ENCODE measurements at regions not wholly inside any gene's neighbourhood (a gene's known extent, or its start where the extent isn't known, plus 50 kb on each side); places are given as distances from the start of the nearest gene placed in this dataset.

- DNase-seq (ENCODE audit: low read depth in 2 of 2): no peak
Observed at GRCh38 chr4:123841447-123842121, 445.0 kb downstream of the SPRY1 start.

DNA sequence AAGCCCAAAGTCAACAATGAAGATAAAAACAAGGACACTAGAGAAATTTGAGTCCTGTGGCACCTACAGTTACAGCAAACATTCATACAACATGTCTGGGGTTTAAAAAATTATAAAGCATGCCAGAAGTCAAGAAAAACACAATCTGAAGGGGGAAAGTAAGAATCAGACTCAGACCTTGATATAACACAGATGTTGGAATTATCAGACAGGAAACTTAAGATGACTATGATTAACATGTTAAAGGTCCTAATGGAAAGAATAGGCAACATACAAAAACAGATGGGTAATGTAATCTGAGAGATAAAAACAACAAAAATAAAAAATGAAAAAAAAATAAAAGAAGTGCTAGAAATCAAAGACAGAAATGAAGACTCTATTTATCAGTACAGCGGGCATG, 446.5 kb downstream of the SPRY1 start:
- DNase-seq (ENCODE audit: low read depth in 2 of 2): no peak

DNA sequence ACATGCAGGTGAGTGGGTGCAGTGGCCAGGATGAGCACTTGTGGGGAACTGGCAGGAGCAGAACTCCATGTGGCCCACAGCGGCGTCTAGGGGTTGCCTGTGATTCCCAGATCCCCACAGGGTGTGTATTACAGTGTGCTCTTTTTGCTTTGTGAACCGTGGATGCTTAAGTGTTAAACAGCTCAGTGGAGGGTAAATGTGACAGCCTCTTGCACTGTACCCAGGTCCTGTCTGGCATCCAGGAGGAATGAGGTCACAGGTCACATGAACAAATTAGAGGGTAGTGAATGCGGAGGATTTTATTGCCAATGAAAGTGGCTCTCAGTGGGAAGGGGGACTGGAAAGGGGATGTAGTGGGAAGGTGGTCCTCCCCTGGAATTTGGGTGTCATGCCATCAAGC, 447.8 kb downstream of the SPRY1 start:
- no peak for DNase-seq (ENCODE audit: low read depth in 2 of 2)

DNA sequence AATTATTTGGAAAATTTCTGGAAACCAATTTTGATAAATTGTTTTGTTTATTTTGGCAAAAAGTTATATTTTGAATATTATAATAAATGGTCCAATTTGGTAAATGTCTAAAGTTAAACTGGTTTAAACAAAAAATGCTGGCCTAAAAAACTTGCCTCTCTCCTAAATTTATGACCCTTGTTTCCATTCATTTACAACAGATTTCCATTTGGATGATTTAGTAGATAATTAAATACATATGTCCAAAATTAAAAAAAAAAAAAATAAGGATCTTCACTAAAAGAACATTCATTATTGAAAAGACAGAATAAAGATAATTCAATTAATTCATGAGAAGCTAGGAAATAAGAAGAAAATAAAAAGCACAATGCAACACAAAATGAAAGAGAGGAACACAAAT, 449.5 kb downstream of the SPRY1 start:
- no peak for DNase-seq (ENCODE audit: low read depth in 2 of 2)

GRCh38 chr4:123846561-123846960, 450.0 kb downstream of the SPRY1 start:
- DNase-seq (ENCODE audit: low read depth in 2 of 2): no peak

DNA sequence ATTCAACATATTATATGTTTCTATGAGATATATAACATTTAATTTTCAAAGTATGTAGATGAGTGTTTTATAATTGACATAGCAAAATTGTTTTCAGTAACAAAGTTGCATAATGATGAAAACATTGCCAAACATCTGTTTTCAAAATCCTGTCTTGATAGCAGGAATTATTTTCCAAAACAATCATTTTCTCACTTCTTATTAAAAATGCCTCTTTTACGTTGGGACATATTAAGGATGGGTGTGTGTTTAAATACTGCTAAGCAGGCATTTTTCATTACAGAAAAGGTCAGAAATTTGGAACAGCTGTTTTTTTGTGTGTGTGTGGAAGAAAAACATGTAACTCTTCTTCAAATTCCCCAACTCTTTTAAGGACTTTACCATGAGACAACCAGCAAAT, 452.0 kb downstream of the SPRY1 start:
- no peak for DNase-seq (ENCODE audit: low read depth in 2 of 2)

DNA sequence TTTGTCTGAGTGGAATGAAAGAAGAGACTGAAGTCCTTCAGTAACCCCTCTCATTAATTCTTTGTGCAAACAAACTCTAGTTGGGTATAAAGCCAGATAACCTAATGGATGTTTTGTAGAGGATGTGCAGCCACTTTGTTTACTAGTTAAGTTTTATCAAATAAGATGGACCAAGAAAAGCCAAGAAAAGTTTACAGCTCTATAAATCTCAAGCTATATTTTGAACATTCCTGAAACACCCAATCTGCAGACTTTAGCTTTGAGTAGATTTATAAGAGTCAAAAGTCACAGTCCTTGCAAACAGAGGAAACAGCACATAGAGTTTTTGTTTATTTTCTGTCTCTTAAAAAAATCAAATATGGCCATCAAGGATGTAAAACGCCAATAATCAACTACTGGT, 452.9 kb downstream of the SPRY1 start:
- DNase-seq (ENCODE audit: low read depth in 2 of 2): no peak

DNA sequence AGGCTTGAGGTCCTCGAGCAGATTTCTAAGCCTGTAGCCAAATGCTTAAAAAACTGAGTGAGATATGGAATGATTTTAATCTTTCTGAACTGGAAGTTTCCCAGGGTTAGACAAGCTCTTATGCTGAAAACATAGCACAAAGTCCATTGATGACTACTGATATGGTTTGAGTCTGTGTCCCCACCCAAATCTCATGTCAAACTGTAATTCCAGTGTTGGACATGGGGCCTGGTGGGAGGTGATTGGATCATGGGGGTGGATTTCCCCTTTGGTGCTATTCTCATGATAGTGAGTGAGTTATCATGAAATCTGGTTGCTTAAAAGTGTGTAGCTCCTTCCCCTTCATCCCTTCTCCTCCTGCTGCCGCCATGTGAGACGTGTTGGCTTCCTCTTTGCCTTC, 454.9 kb downstream of the SPRY1 start:
- no peak for DNase-seq (ENCODE audit: low read depth in 2 of 2)

DNA sequence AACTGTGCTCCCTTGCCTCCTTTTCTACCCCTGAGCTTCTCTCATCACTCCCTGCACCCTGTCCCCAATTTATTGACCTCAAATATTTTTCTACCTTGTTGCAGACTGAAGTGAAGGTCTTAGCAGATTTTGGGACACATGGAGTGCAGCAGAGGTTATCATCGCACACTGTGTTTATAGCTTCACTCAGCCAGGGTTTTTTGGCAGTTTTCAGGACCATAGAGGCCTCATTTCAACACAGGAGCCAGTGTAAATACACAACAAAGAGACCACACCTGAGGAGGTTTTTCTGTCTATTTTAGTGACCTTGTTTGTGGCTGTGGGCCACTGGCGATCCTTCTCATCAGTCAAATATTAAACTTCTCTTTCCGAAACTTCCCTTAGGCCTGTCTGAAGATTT, 457.1 kb downstream of the SPRY1 start:
- DNase-seq (ENCODE audit: low read depth in 2 of 2): no peak

DNA sequence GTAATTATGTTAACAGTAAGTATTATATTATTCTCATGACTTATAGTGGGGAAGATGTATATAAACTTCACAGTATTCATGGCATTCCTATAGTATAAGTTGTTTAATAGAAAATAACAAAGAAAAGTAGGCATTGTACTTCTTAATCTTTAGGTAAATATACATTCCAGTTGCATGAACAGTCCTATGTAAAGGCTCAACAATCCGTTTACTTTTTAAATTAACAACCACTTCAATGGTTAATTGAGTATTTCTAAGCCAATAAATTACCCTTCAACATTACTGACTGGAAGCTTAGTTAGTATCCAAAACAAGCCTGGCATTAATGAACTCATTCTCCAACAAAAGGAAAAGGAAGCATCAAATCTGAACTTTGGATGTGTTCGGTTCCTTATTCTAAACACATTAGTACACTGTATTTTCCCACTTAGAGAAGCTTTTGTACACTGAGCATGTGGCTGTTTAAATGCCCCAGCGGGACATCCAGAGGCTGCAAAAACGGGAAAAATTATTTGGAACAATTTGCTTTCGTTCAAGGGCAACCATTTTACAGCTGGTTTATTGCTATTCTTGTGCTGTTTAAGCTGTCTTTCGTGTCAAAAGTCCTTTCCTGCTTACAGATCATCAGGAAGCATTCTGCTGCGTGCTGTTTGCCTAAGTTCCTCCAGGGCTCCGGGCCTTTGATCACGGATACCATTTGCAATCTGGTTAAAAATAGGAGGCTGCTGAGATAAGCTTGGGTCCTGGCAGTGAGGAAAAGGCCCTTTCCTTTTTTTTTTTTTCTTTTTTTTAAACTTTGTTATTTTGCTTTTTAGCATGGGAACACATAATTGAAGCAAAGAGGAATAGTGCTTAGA, 460.3 kb downstream of the SPRY1 start:
- DNase-seq (ENCODE audit: low read depth in 2 of 2): no peak

GRCh38 chr4:123858465-123858864, 461.9 kb downstream of the SPRY1 start:
- DNase-seq (ENCODE audit: low read depth in 2 of 2): no peak

- DNase-seq (ENCODE audit: low read depth in 2 of 2): no peak
Observed at GRCh38 chr4:123862812-123863211, 466.2 kb downstream of the SPRY1 start.

GRCh38 chr4:123866796-123867195, 470.2 kb downstream of the SPRY1 start:
- no peak for DNase-seq (ENCODE audit: low read depth in 2 of 2)

GRCh38 chr4:123867910-123868587, 471.5 kb downstream of the SPRY1 start:
- no peak for DNase-seq (ENCODE audit: low read depth in 2 of 2)

DNA sequence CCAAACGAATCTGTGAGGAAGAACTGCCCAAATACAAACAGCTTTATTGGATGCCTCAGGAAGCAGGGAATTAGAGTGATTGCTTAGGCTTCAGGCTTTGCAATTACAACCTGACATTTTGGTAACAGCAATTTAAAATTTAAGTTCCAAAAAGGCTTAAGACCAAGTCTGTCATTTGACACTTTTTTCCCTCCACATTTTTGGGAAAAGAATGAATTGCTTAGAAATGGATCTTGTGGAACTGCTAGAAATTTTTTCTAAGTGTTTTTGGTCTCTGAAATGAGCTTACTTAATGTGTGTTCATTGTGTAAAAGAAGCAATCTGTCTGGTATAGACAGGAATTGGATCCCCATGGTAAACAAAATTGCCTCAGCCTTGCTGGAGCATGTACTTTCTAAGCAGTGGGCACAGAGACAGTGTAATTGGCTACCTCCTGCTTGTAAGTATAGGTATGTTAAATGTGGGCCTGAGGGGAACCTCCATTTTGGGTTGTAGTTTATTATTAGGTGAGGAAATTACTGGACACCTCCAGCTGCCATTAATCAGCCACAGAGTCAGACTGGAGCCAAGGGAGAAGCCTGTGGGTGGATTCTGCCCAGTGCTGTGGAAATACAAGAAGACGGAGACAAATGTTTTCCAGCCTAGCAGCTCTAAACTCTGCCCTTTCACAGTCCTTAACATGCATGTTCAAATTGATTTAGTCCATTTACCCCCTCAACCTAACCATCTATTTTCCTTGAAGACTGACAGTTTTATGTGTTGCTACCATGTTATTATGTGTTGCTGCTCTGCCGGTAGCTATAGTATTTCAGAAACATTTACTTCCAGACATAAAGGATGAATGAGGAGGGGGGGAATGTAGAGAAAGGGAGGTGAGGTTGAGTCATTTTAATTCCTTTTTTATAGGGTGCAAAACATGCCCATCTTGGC, 473.0 kb downstream of the SPRY1 start:
- no peak for DNase-seq (ENCODE audit: low read depth in 2 of 2)

DNA sequence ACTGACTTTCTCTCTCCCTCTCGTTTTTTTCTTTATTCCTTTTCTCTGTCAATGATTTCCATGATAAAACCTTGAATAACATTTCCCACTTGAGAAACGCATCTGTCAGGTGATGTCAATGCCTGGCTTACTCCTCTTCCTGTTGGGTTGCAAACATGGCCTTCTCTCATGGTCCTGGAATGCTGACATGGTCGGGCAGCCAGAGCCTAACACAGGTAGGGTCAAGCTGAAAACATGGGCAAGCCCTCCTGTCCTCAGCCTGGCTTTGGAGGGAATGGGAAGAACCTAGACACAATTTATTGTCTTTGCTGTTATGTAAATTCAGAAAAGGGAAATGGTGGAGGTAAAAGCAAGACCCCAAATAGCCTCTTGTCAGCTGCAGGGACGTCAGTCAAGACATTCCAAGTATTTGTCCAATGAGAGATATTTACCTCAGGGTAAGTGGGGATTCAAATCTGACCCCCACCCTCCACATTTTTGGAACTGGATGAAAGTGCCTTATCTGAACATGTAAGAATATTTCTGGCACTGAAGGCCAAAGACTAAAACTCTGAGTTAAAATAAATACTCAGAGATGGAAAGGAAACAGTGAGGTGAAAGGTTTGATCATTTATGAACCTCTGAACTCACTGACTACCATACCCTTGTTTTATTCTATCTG, 473.8 kb downstream of the SPRY1 start:
- no peak for DNase-seq (ENCODE audit: low read depth in 2 of 2)

GRCh38 chr4:123871341-123871740, 474.7 kb downstream of the SPRY1 start:
- DNase-seq (ENCODE audit: low read depth in 2 of 2): no peak

- DNase-seq (ENCODE audit: low read depth in 2 of 2): no peak
Observed at GRCh38 chr4:123874063-123874462, 477.5 kb downstream of the SPRY1 start.

- DNase-seq (ENCODE audit: low read depth in 2 of 2): no peak
Observed at GRCh38 chr4:123876143-123876542, 479.5 kb downstream of the SPRY1 start.

GRCh38 chr4:123876671-123877101, 480.1 kb downstream of the SPRY1 start:
- no peak for DNase-seq (ENCODE audit: low read depth in 2 of 2)

GRCh38 chr4:123877551-123877950, 481.0 kb downstream of the SPRY1 start:
- no peak for DNase-seq (ENCODE audit: low read depth in 2 of 2)

Measured in stimulated activated CD4-positive, alpha-beta T cell treated with anti-CD3 and anti-CD28 coated beads, Interleukin-1b, Interleukin-23, amount 100 ng/mL, for 1 hour (primary cell).